Stomach smooth muscle (tissue), 2 donors: ENCODE measurements at regions not wholly inside any gene's neighbourhood (a gene's known extent, or its start where the extent isn't known, plus 50 kb on each side); places are given as distances from the start of the nearest gene placed in this dataset.

Source experiments
- H3K27ac ChIP-seq: one replicate; pipeline ENCODE4 v1.7.0; 2013; ENCODE audit warnings: mild to moderate bottlenecking, low read length, inconsistent platforms
- H3K27me3 ChIP-seq, 2 donors: one replicate each; pipeline ENCODE4 v1.7.0; 2013; ENCODE audit warnings: low read length in 2 of 2; ENCODE audit not compliant: insufficient read depth in 2 of 2, control insufficient read depth in 1 of 2
- H3K36me3 ChIP-seq, 2 donors: one replicate each; pipeline ENCODE4 v1.7.0; 2013; ENCODE audit warnings: low read length in 2 of 2; ENCODE audit not compliant: control insufficient read depth in 2 of 2, insufficient read depth in 2 of 2
- H3K4me1 ChIP-seq: one replicate; pipeline ENCODE4 v1.7.0; 2013; ENCODE audit warnings: low read length; ENCODE audit not compliant: control insufficient read depth, insufficient read depth
- H3K4me3 ChIP-seq, 2 donors: one replicate each; pipeline ENCODE4 v1.7.0; 2013; ENCODE audit warnings: low read length in 2 of 2
- H3K9ac ChIP-seq, 2 donors: one replicate each; pipeline ENCODE4 v1.7.0; 2013; ENCODE audit warnings: low read length in 2 of 2, mild to moderate bottlenecking in 1 of 2
- H3K9me3 ChIP-seq, 2 donors: one replicate each; pipeline ENCODE4 v1.7.0; 2013; ENCODE audit warnings: low read length in 2 of 2; ENCODE audit not compliant: control insufficient read depth in 2 of 2
- donor health status: healthy.
- donor health status: Pancreatic carcinoma.

DNA sequence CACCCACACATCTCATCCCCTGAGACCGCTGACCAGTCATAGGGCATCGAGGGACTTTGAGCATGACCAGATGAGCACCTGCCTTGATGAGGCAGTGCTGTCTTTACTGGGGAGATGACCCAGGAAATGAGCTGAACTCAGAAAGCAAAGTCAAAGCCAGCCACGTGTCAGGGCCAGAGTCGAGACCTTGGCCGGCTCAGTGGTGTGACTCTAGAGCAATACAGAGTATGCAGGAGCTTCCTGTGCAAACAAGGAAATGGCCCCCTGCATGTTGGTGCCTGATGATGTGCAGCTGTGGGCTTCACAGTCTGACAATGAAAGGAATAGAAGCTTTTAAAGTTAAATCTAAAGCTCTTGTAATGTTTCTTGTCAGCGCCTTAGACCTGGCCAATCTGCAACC, 332.9 kb downstream of the PCNX1 start:
- H3K36me3 ChIP-seq, result no peaks in the 10 kb centered on the region
- H3K4me3 ChIP-seq, result no peak overlapping the region
- H3K9ac ChIP-seq, result no peak overlapping the region

DNA sequence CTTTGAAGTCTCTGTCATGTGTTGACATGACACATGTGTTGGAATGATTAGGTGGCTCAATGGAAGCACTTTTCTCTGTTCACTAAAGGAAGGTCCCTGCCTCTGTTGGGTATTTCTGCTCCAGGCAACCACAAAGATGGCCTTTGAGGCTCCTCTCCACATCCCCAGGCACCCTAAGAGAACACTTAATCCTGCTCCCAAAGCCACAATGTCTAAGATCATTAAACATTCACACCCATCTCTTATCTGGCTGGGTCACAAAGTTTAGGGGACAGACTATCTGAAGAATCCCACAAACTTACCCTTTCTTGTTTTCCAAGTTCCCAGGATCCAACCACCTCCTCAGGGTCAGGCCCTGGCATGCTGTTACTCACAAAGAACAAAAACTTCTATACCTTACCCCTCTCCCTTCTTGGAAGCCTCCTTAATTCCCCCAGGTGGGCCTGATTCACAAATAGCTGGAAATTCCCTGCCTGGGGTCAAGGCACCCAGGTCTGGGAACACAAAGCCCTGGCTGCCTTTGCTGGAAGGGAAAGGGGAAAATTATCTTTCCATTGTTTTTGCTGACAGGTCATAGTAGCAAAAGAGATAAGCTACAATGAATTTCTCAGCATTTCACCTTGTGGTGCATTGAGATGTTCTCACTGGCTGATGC, 333.7 kb downstream of the PCNX1 start:
- no peak overlapping the region for H3K9ac ChIP-seq
- H3K4me3 ChIP-seq, result no peak overlapping the region
- H3K27ac ChIP-seq, result no peak overlapping the region
- no peaks in the 10 kb centered on the region for H3K36me3 ChIP-seq
- H3K27me3 ChIP-seq, result no peaks in the 10 kb centered on the region
- H3K9me3 ChIP-seq, result no peaks in the 10 kb centered on the region
- H3K4me1 ChIP-seq, result peaks cover 5% of the 10 kb centered on the region

More for the DNA sequence above, 332.9 kb downstream of the PCNX1 start:
- Histone ChIP-seq H3K4me1 (peaks cover 5% of the 10 kb centered on the region), H3K27ac (no peak overlapping the region), H3K9me3 (no peaks in the 10 kb centered on the region), H3K27me3 (no peaks in the 10 kb centered on the region)

DNA sequence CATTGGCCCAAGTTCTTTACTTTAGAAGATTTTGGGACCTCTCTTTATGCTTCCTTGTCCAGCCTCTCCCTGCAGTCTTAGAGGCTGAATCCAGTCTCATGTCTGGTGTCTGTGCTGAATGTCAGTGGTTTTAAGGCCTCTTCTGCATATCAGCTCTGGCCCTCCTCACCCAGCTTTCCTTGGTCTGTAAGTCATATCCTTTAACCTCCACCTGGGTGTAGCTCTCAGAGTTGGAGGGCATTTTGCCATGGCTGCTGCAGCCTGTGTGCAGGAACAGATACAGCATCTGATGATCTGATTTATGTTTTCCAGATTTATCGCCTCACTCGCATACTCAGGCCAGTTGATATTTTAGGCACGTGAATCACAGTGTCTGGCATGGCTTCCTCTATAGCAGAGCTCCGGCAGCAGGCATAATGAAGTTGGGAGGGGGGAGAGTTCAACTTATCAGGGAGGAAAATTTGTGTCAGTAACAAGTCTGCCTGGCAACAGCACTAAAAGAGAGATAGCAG, 335.0 kb downstream of the PCNX1 start:
- Histone ChIP-seq H3K27me3 (no peaks in the 10 kb centered on the region), H3K27ac (no peak overlapping the region), H3K4me1 (peaks cover 5% of the 10 kb centered on the region), H3K9me3 (no peaks in the 10 kb centered on the region), H3K36me3 (no peaks in the 10 kb centered on the region), H3K4me3 (peak overlapping the region in 1 of 2 donors; percentile 8), H3K9ac (no peak overlapping the region)

DNA sequence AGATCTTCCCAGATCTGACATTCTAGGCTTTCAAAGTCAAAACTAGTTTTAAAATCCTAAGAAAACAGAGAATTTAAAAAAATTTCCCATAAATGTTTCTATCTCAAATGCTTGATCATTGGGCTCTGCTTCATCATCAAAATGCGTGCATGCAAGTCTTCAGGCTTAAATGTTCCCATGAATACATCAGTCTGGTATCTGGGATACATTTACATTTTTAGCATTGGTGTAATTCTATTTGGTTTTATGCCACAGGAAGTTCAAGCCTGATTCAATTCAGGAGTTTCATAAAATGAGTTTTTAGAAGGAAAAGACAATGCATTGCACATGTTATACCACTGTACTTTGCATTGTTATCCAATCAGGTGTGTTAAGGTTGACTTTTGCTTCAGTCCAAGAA, 336.4 kb downstream of the PCNX1 start:
- no peaks in the 10 kb centered on the region for H3K36me3 ChIP-seq
- H3K4me1 ChIP-seq, result peaks cover 5% of the 10 kb centered on the region
- no peak overlapping the region for H3K9ac ChIP-seq
- no peaks in the 10 kb centered on the region for H3K27me3 ChIP-seq
- H3K4me3 ChIP-seq, result no peak overlapping the region
- no peaks in the 10 kb centered on the region for H3K9me3 ChIP-seq
- H3K27ac ChIP-seq, result no peak overlapping the region

DNA sequence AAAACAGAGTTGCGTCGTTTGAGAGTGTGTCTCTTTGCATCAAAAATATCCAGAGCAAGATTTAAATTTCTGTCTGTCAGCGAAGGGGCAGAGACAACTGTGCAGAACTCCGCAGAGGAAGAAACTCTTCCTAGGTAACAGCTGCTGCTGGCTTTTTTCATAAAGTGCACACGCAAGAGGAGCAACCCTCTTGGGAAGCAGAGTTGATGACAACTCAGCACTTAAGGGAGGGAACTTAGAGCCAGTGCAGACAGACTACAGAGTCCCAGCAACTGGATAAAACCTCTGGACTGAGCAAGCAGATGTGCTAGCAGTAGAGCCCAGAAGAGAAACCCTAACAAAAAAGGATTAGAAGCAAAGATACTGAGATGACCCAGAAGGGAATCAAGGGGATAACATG, 337.1 kb downstream of the PCNX1 start:
- Histone ChIP-seq H3K9me3 (no peaks in the 10 kb centered on the region), H3K4me1 (peaks cover 5% of the 10 kb centered on the region), H3K4me3 (no peak overlapping the region), H3K27me3 (no peaks in the 10 kb centered on the region), H3K9ac (no peak overlapping the region), H3K27ac (no peak overlapping the region), H3K36me3 (no peaks in the 10 kb centered on the region)

DNA sequence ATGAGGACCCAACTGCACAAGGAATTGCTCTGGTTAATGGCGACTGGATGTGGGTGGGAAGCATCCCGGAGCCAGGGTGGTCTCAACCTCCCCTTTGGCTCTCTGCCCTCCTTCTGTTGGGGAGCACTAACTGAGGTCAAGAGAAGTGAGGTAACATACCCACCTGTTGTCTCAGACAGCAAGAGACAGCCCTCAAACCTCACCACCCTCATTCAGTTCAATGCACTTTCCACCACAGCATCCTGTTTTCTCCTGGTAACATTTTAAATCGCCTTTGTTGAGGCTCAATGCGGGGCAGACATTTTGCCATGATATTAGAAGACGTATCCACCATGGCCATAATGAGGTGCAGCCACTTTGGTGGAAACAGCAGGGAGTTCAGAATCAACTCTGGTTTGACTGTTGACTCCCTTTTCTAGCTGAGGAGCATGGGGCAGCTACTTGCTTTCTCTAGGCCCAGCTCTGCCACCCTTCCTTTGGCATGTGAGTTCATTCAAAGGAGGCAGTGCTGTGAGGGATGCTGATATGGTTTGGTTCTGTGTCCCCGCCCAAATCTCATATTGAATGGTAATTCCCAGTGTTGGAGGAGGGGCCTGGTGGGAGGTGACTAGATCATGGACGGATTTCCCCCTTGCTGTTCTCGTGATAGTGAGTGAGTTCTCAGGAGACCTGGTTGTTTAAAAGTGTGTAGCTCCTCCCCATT, 338.6 kb downstream of the PCNX1 start:
- Histone ChIP-seq H3K27me3 (no peaks in the 10 kb centered on the region), H3K36me3 (no peaks in the 10 kb centered on the region), H3K4me1 (peaks cover 5% of the 10 kb centered on the region), H3K27ac (no peak overlapping the region), H3K9me3 (no peaks in the 10 kb centered on the region), H3K4me3 (no peak overlapping the region), H3K9ac (no peak overlapping the region)

DNA sequence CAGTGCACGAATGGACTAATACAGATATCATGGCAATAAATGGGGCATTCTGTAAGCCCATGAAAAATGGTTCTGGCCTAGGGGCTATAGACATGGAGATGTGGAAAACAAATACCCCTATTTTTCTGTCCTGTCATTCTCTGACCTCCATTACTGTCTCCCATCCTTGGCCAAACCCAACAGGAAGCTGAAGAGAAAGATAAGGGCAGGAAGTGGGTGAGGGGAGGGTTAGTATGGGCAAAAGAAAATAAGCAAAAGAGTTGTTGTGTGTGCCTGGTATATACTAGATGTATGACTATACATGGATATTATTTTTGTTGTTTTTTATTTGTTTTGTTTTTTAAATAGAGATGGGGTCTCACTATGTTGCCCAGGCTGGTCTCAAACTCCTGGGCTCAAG, 339.3 kb downstream of the PCNX1 start:
- Histone ChIP-seq H3K9ac (no peak overlapping the region), H3K4me3 (no peak overlapping the region), H3K36me3 (no peaks in the 10 kb centered on the region), H3K27ac (no peak overlapping the region), H3K27me3 (no peaks in the 10 kb centered on the region), H3K9me3 (no peaks in the 10 kb centered on the region), H3K4me1 (peaks cover 5% of the 10 kb centered on the region)

DNA sequence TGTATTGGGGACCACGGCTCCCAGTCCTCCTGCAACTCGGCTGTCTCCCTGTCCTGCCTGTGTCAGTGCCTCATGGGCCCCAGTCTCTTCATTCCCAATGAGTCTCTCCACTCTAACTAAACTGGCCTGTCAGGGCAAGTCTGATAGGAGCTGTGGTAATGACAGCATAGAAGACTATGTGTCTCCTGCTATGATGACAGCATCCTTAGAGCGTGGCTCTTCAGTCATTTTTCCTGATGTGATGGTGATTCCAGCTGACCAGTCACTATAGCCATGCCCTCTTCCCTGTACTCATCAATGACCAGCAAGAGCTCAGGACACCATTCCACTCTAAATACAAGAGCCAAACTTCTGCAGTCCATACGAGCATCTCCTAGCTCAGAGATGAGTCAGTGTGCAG, 339.8 kb downstream of the PCNX1 start:
- Histone ChIP-seq H3K4me1 (peaks cover 4% of the 10 kb centered on the region), H3K27me3 (no peaks in the 10 kb centered on the region), H3K36me3 (no peaks in the 10 kb centered on the region), H3K27ac (no peak overlapping the region), H3K9me3 (no peaks in the 10 kb centered on the region), H3K4me3 (no peak overlapping the region), H3K9ac (no peak overlapping the region)

DNA sequence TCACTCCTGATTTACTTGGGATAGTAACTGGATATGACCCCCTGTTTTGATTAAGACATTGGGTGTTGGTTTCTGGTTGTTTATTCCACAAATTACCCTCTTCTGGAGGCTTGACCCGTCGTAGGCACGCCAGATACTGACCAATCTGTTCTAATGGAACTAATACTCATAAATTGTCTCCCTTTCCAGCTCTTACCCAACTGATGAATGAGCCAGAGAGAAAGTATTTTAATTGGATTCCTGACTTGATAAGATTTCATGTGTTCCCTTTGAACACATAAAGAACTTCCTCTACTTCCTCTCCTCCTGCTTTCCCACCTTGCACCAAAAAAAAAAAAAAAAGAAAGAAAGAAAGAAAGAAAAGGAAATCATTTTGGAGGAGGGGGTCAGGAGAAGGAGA, 340.9 kb downstream of the PCNX1 start:
- Histone ChIP-seq H3K9me3 (no peaks in the 10 kb centered on the region), H3K4me3 (no peak overlapping the region), H3K27me3 (no peaks in the 10 kb centered on the region), H3K27ac (no peak overlapping the region), H3K9ac (no peak overlapping the region), H3K36me3 (no peaks in the 10 kb centered on the region), H3K4me1 (no peaks in the 10 kb centered on the region)

DNA sequence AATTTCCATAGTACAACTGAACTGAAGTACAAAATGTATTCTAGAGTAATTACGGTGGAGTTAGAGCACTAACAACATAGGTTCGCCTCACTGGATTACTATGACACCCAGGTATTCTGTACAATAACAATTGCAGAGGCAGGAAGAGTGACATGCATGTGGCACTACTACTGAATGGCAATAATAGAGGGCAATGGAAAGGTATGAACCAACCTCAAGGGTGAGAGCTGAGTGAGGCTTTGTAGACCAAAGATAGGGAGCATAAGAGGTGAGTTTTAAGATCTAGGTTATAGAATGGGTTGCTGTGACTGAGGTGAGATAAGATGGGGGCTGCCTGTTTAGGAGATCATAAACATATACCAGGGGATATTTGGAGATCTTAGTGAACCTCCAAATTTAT, 343.1 kb downstream of the PCNX1 start:
- H3K27me3 ChIP-seq, result no peaks in the 10 kb centered on the region
- H3K9me3 ChIP-seq, result no peaks in the 10 kb centered on the region
- H3K4me1 ChIP-seq, result no peaks in the 10 kb centered on the region
- H3K27ac ChIP-seq, result no peak overlapping the region
- H3K36me3 ChIP-seq, result no peaks in the 10 kb centered on the region
- H3K4me3 ChIP-seq, result no peak overlapping the region
- H3K9ac ChIP-seq, result no peak overlapping the region

DNA sequence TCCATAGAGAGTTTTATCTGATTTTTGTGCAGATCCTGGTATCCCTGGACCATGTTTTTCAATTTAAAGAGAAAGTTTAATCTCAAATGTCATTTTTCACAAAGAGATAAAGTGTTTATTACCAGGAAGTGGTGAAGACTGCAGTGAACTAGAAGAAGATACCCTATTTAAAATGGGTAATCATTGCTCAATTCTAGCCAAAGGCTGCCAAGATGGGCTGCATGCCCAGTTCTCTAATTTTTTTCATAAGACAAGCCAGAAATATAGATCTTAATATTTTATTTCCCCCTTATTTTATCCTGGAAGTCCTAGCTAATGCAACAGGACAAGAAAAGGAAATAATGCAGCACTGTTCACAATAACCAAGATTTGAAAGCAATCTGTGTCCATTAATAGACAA, 343.5 kb downstream of the PCNX1 start:
- H3K36me3 ChIP-seq, result no peaks in the 10 kb centered on the region
- no peak overlapping the region for H3K9ac ChIP-seq
- no peaks in the 10 kb centered on the region for H3K9me3 ChIP-seq
- no peaks in the 10 kb centered on the region for H3K27me3 ChIP-seq
- H3K4me1 ChIP-seq, result no peaks in the 10 kb centered on the region
- H3K27ac ChIP-seq, result no peak overlapping the region
- H3K4me3 ChIP-seq, result no peak overlapping the region
